HEK293 (cell line): ENCODE measurements at regions not wholly inside any gene's neighbourhood (a gene's known extent, or its start where the extent isn't known, plus 50 kb on each side); places are given as distances from the start of the nearest gene placed in this dataset.

Experiments
- CTCF ChIA-PET: fragments of 350-600 bp; formaldehyde crosslinking; extraction: SDS; loops from one replicate; lab custom pipeline; 2021; ENCODE audit warnings: antibody characterized with exemption; lab: Yijun Ruan, JAX
- POLR2A ChIA-PET: fragments of 300-600 bp; formaldehyde crosslinking; extraction: SDS; loops from one replicate; lab custom pipeline; 2020; ENCODE audit warnings: antibody characterized with exemption, inconsistent platforms; lab: Yijun Ruan, JAX
- H3K27ac ChIP-seq: fragments of 200-500 bp; sonication (Bioruptor generic); 2 replicates; pipeline ENCODE4 v1.5.1; 2014; ENCODE audit warnings: low read depth, low read length, control low read depth, inconsistent platforms; ENCODE audit errors: extremely low read depth
- H3K36me3 ChIP-seq, 2 experiments: fragments of 200-500 bp in 1 of 2; sonication (Bioruptor generic) in 1 of 2; 1 replicate in 1 of 2; 2 replicates in 1 of 2; pipeline ENCODE4 v1.5.1; 2014 to 2017; ENCODE audit warnings: inconsistent platforms in 2 of 2, low read length in 2 of 2; ENCODE audit not compliant: control insufficient read depth in 2 of 2, insufficient read depth in 1 of 2
- H3K4me1 ChIP-seq: fragments of 200-500 bp; sonication (Bioruptor generic); 2 replicates; pipeline ENCODE4 v1.5.1; 2014; ENCODE audit warnings: mild to moderate bottlenecking, low read length, inconsistent platforms; ENCODE audit not compliant: control insufficient read depth, insufficient read depth
- H3K4me3 ChIP-seq: 2 replicates; pipeline ENCODE4 v1.5.1; 2011; ENCODE audit warnings: low read depth, mild to moderate bottlenecking, control low read depth, low read length, moderate library complexity
- H3K9me3 ChIP-seq: fragments of 200-500 bp; sonication (Bioruptor generic); 2 replicates; pipeline ENCODE4 v1.5.1; 2014; ENCODE audit warnings: low read depth, low read length, inconsistent platforms; ENCODE audit not compliant: control insufficient read depth, insufficient read depth
- GLIS1 ChIP-seq: fragments of 450-650 bp; formaldehyde crosslinking; IDR thresholded peaks from 2 replicates; pipeline ENCODE4 v1.5.1; 2016; ENCODE audit warnings: missing biosample characterization, missing genetic modification characterization
- HOXD13 ChIP-seq: sonication (generic); formaldehyde crosslinking; IDR thresholded peaks from 2 replicates; pipeline ENCODE4 v1.8.0; 2022; ENCODE audit warnings: missing genetic modification reagents, borderline replicate concordance
- RBAK ChIP-seq: fragments of 450-650 bp; formaldehyde crosslinking; IDR thresholded peaks from 2 replicates; pipeline ENCODE4 v1.5.1; 2016; ENCODE audit warnings: missing biosample characterization, missing genetic modification characterization
- ZBTB6 ChIP-seq: fragments of 450-650 bp; formaldehyde crosslinking; IDR thresholded peaks from 2 replicates; pipeline ENCODE4 v1.5.1; 2017; ENCODE audit warnings: missing biosample characterization, missing genetic modification characterization
- ZBTB7A ChIP-seq: fragments of 450-650 bp; formaldehyde crosslinking; IDR thresholded peaks from 2 replicates; pipeline ENCODE4 v1.5.1; 2016; ENCODE audit warnings: low read depth, missing biosample characterization, missing genetic modification characterization
- ZNF148 ChIP-seq: fragments of 450-650 bp; formaldehyde crosslinking; IDR thresholded peaks from 2 replicates; pipeline ENCODE4 v1.5.0; 2017; ENCODE audit warnings: missing biosample characterization, missing genetic modification characterization, borderline replicate concordance
- ZNF175 ChIP-seq: fragments of 450-650 bp; formaldehyde crosslinking; IDR thresholded peaks from 2 replicates; pipeline ENCODE4 v1.5.1; 2016; ENCODE audit warnings: missing biosample characterization, missing genetic modification characterization
- ZNF18 ChIP-seq: fragments of 450-650 bp; formaldehyde crosslinking; IDR thresholded peaks from 2 replicates; pipeline ENCODE4 v1.5.1; 2016; ENCODE audit warnings: missing biosample characterization, missing genetic modification characterization
- ZNF280D ChIP-seq: fragments of 450-650 bp; formaldehyde crosslinking; IDR thresholded peaks from 2 replicates; pipeline ENCODE4 v1.5.1; 2016; ENCODE audit warnings: missing biosample characterization, missing genetic modification characterization
- ZNF335 ChIP-seq: fragments of 450-650 bp; formaldehyde crosslinking; conservative IDR thresholded peaks from 2 replicates; pipeline ENCODE4 v1.5.1; 2016; ENCODE audit warnings: missing biosample characterization, missing genetic modification characterization
- ZNF571 ChIP-seq: fragments of 450-650 bp; formaldehyde crosslinking; IDR thresholded peaks from 2 replicates; pipeline ENCODE4 v1.5.0; 2017; ENCODE audit warnings: missing biosample characterization, missing genetic modification characterization
- ZNF596 ChIP-seq: fragments of 450-650 bp; IDR thresholded peaks from 2 replicates; pipeline ENCODE4 v1.5.0; 2018; ENCODE audit warnings: missing biosample characterization, mild to moderate bottlenecking, missing genetic modification characterization, moderate library complexity
- ZNF610 ChIP-seq: fragments of 450-650 bp; formaldehyde crosslinking; IDR thresholded peaks from 2 replicates; pipeline ENCODE4 v1.5.1; 2016; ENCODE audit warnings: missing biosample characterization, missing genetic modification characterization, borderline replicate concordance
- ZNF701 ChIP-seq: fragments of 450-650 bp; formaldehyde crosslinking; IDR thresholded peaks from 2 replicates; pipeline ENCODE4 v1.5.1; 2016; ENCODE audit warnings: missing biosample characterization, missing genetic modification characterization
- ZNF704 ChIP-seq: fragments of 450-650 bp; formaldehyde crosslinking; IDR thresholded peaks from 2 replicates; pipeline ENCODE4 v1.5.1; 2016; ENCODE audit warnings: missing biosample characterization, missing genetic modification characterization
- ZNF791 ChIP-seq: fragments of 450-650 bp; formaldehyde crosslinking; IDR thresholded peaks from 2 replicates; pipeline ENCODE4 v1.5.1; 2016; ENCODE audit warnings: missing biosample characterization, missing genetic modification characterization
- ZSCAN16 ChIP-seq: fragments of 450-650 bp; formaldehyde crosslinking; IDR thresholded peaks from 2 replicates; pipeline ENCODE4 v1.5.1; 2016; ENCODE audit warnings: missing biosample characterization, missing genetic modification characterization

- Histone ChIP-seq H3K4me1 (no peaks in the 10 kb centered on the region), H3K27ac (no peak overlapping the region), H3K9me3 (no peaks in the 10 kb centered on the region), H3K4me3 (no peak overlapping the region), H3K36me3 (no peaks in the 10 kb centered on the region)
- TF ChIP-seq ZNF571 = no peak
- no peak for TF ChIP-seq ZNF18 (tag by site-specific recombination)
- TF ChIP-seq ZNF704 = no peak
- no peak for TF ChIP-seq HOXD13 (CRISPR knock-in tag)
- TF ChIP-seq ZNF335 = no peak
- TF ChIP-seq ZNF596 (tag by site-specific recombination) = no peak
- TF ChIP-seq ZNF701 (tag by site-specific recombination) = no peak
- TF ChIP-seq ZBTB7A (tag by site-specific recombination) = no peak
- no peak for TF ChIP-seq ZNF610 (tag by site-specific recombination)
- no peak for TF ChIP-seq ZNF791 (tag by site-specific recombination)
- no peak for TF ChIP-seq ZBTB6 (tag by site-specific recombination)
- TF ChIP-seq ZSCAN16 (tag by site-specific recombination) = no peak
- TF ChIP-seq RBAK (tag by site-specific recombination) = no peak
- no peak for TF ChIP-seq ZNF148 (tag by site-specific recombination)
- no peak for TF ChIP-seq ZNF175 (tag by site-specific recombination)
- TF ChIP-seq ZNF280D (tag by site-specific recombination) = no peak
- TF ChIP-seq GLIS1 (tag by site-specific recombination) = no peak
- POLR2A ChIA-PET = no interaction called here
- CTCF ChIA-PET = interaction anchor here (0.6 to 1.0 kb wide), 2 partner anchors 14 to 40 kb away, joined by 3 to 4 read pairs; no protein-coding TSS in a partner anchor
Observed at GRCh38 chr5:89011778-89012711, 129.1 kb upstream of the MEF2C start.
